Suprapubic skin (tissue), 4 donors: ENCODE measurements at regions not wholly inside any gene's neighbourhood (a gene's known extent, or its start where the extent isn't known, plus 50 kb on each side); places are given as distances from the start of the nearest gene placed in this dataset.

Source experiments
- DNase-seq, 2 donors: peaks; one replicate each; pipeline ENCODE4 v3.0.0-alpha.2; 2019; ENCODE audit warnings: low spot score in 2 of 2
- H3K27ac ChIP-seq: fragments of 200-600 bp; sonication (generic); one replicate; pipeline ENCODE4 v1.5.1; 2019
- H3K27me3 ChIP-seq: fragments of 200-600 bp; sonication (generic); one replicate; pipeline ENCODE4 v1.5.1; 2019
- H3K36me3 ChIP-seq: fragments of 200-600 bp; sonication (generic); one replicate; pipeline ENCODE4 v1.5.1; 2019
- H3K4me1 ChIP-seq: fragments of 200-600 bp; sonication (generic); one replicate; pipeline ENCODE4 v1.5.1; 2019
- H3K4me3 ChIP-seq: fragments of 200-600 bp; sonication (generic); one replicate; pipeline ENCODE4 v1.5.1; 2019; ENCODE audit warnings: mild to moderate bottlenecking
- H3K9me3 ChIP-seq: fragments of 200-600 bp; sonication (generic); one replicate; pipeline ENCODE4 v1.5.1; 2019
- EP300 ChIP-seq: sonication (generic); formaldehyde crosslinking; IDR thresholded peaks from one replicate; pipeline ENCODE4 v1.6.1; 2017; ENCODE audit warnings: antibody characterized with exemption
- POLR2A ChIP-seq, 2 donors: fragments of 450-650 bp; IDR thresholded peaks; one replicate each; pipeline ENCODE4 v1.6.1; 2017; ENCODE audit warnings: antibody characterized with exemption in 2 of 2, mild to moderate bottlenecking in 2 of 2, moderate library complexity in 2 of 2
- POLR2AphosphoS5 ChIP-seq, 3 donors: sonication (generic); formaldehyde crosslinking; IDR thresholded peaks; one replicate each; pipeline ENCODE4 v1.6.1; 2017; ENCODE audit warnings: antibody characterized with exemption in 3 of 3
- WGBS: methylation state at CpG from one replicate; pipeline ENCODE4 v1.1.5; 2018; 5-methylcytosine and 5-hydroxymethylcytosine counted together
- TF ChIP-seq, protein P1 (sequence below), 2 donors: fragments of 200-600 bp in 1 of 2; fragments of 450-650 bp in 1 of 2; sonication (generic) in 1 of 2; IDR thresholded peaks; one replicate each; pipeline ENCODE4 v1.5.1; 2016 to 2019; ENCODE audit warnings: antibody characterized with exemption in 2 of 2, mild to moderate bottlenecking in 1 of 2, moderate library complexity in 1 of 2

DNA sequence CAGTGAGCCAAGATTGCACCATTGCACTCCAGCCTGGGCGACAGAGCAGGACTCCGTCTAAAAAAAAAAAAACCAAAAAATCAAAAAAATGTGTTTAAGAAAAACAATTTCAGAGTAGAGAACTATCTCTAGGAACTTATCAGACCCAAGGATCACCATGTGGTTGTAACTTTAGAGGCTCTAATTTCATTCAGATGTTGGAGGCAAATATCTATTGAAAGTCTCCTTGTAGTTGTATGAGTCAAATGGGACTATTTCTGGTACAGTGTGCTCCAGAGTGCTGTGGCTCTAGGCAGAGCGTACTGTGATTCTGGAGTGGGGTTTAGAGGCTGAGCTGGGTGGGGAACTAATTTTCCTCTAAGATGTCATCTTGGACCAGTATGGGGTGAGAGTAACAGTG lies 398.7 kb downstream of the SHQ1 start:
- no peaks in the 10 kb centered on the region for H3K27me3 ChIP-seq
- no peak overlapping the region for H3K27ac ChIP-seq
- H3K4me3 ChIP-seq, result no peak overlapping the region
- TF ChIP-seq, protein P1, sequence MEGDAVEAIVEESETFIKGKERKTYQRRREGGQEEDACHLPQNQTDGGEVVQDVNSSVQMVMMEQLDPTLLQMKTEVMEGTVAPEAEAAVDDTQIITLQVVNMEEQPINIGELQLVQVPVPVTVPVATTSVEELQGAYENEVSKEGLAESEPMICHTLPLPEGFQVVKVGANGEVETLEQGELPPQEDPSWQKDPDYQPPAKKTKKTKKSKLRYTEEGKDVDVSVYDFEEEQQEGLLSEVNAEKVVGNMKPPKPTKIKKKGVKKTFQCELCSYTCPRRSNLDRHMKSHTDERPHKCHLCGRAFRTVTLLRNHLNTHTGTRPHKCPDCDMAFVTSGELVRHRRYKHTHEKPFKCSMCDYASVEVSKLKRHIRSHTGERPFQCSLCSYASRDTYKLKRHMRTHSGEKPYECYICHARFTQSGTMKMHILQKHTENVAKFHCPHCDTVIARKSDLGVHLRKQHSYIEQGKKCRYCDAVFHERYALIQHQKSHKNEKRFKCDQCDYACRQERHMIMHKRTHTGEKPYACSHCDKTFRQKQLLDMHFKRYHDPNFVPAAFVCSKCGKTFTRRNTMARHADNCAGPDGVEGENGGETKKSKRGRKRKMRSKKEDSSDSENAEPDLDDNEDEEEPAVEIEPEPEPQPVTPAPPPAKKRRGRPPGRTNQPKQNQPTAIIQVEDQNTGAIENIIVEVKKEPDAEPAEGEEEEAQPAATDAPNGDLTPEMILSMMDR (IDR thresholded peaks at IDR 0.05), result no peak
- TF ChIP-seq POLR2AphosphoS5 (IDR thresholded peaks at IDR 0.05) (no peak), EP300 (no peak), POLR2A (IDR thresholded peaks at IDR 0.05) (no peak)
- DNase-seq, result no peak
- 74% methylated on average over 3 of the region's 3 CpGs for WGBS
- H3K9me3 ChIP-seq, result no peaks in the 10 kb centered on the region
- no peaks in the 10 kb centered on the region for H3K36me3 ChIP-seq
- H3K4me1 ChIP-seq, result peaks cover 21% of the 10 kb centered on the region

DNA sequence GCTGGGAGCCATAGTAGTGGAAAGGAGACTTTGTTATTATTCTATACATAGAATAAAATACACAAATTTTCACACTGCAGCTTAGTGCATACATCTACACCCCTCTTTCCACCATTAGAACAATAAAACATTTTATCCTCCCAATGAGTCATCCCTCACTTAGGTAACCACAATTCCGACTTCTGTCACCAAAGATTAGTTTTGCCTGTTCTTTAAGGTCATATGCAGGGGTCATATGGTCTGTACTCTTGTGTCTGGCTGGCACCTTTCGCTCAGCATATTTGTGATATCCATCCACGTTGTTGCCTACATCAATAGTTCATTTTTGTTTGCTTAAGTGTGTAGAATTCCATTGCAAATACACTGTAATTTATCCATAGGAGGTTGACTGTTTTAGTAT lies 399.4 kb downstream of the SHQ1 start:
- no peaks in the 10 kb centered on the region for H3K27me3 ChIP-seq
- no peaks in the 10 kb centered on the region for H3K9me3 ChIP-seq
- WGBS, result 76% methylated on average over 3 of the region's 3 CpGs
- H3K4me1 ChIP-seq, result peaks cover 27% of the 10 kb centered on the region
- no peak overlapping the region for H3K4me3 ChIP-seq
- no peak for DNase-seq
- no peak overlapping the region for H3K27ac ChIP-seq
- no peak for TF ChIP-seq POLR2A (IDR thresholded peaks at IDR 0.05)
- TF ChIP-seq, protein P1 (IDR thresholded peaks at IDR 0.05), result no peak
- TF ChIP-seq EP300, result no peak
- no peak for TF ChIP-seq POLR2AphosphoS5 (IDR thresholded peaks at IDR 0.05)
- H3K36me3 ChIP-seq, result no peaks in the 10 kb centered on the region

GRCh38 chr3:72448375-72448823 lies 399.8 kb downstream of the SHQ1 start:
- Histone ChIP-seq H3K27me3 (no peaks in the 10 kb centered on the region), H3K27ac (no peak overlapping the region), H3K36me3 (no peaks in the 10 kb centered on the region), H3K9me3 (no peaks in the 10 kb centered on the region), H3K4me1 (peaks cover 31% of the 10 kb centered on the region), H3K4me3 (no peak overlapping the region)
- WGBS, result 90% methylated on average over 8 of the region's 8 CpGs
- DNase-seq, result no peak
- TF ChIP-seq POLR2A (IDR thresholded peaks at IDR 0.05) (no peak), EP300 (no peak), POLR2AphosphoS5 (IDR thresholded peaks at IDR 0.05) (no peak)
- TF ChIP-seq, protein P1 (IDR thresholded peaks at IDR 0.05), result no peak

DNA sequence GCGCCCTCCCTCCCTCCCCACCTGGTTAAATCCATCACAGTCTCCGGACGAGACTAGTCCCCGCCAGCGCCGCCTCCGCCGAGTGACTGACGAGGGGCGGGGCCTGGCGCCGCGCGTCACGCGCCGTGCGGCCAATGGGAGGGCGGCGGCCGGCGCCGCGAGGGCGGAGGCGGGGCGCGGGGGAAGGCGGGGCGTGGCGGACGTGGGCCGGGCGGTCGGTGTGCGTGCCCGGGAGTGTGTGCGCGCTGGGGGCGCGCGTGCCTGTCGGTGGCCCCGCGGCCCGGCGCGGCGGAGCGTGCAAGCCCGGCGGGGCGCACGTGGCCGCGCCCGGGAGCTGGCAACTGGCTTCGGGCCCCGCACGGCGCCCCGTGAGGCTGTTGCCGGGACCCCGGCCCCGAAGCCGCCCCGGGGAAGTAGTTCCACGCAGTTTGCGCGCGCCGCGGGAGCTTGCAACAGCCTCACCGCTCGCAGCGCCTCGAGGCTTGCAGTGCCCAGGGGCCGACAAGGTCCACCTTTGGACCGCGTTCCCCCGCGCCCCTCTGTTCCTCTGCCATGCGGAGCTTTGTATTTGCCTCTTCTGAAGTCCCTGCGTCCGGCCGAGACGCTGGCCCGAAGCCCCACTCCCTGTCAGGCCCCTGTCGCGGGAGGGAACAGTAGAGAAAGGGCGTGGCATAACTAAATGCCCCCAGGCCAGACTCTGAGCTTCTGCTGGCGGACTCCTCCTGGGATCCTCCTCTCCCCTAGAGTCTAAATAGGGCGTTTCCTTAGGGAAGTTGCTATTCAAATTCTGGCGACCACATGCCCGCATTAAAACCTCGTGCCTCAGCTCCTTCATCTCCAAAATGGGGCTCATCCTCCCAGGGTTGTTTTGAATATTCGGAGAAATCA lies 400.9 kb downstream of the SHQ1 start:
- Histone ChIP-seq H3K27me3 (no peaks in the 10 kb centered on the region), H3K27ac (peak overlapping the region; percentile 93), H3K9me3 (no peaks in the 10 kb centered on the region), H3K36me3 (no peaks in the 10 kb centered on the region), H3K4me1 (peaks cover 32% of the 10 kb centered on the region), H3K4me3 (peak overlapping the region; percentile 94)
- no peak for TF ChIP-seq POLR2A (IDR thresholded peaks at IDR 0.05)
- TF ChIP-seq EP300, result no peak
- no peak for TF ChIP-seq POLR2AphosphoS5 (IDR thresholded peaks at IDR 0.05)
- TF ChIP-seq, protein P1 (IDR thresholded peaks at IDR 0.05), result no peak
- 8% methylated on average over 39 of the region's 97 CpGs for WGBS
- peak; percentile 92 to 93 for DNase-seq

DNA sequence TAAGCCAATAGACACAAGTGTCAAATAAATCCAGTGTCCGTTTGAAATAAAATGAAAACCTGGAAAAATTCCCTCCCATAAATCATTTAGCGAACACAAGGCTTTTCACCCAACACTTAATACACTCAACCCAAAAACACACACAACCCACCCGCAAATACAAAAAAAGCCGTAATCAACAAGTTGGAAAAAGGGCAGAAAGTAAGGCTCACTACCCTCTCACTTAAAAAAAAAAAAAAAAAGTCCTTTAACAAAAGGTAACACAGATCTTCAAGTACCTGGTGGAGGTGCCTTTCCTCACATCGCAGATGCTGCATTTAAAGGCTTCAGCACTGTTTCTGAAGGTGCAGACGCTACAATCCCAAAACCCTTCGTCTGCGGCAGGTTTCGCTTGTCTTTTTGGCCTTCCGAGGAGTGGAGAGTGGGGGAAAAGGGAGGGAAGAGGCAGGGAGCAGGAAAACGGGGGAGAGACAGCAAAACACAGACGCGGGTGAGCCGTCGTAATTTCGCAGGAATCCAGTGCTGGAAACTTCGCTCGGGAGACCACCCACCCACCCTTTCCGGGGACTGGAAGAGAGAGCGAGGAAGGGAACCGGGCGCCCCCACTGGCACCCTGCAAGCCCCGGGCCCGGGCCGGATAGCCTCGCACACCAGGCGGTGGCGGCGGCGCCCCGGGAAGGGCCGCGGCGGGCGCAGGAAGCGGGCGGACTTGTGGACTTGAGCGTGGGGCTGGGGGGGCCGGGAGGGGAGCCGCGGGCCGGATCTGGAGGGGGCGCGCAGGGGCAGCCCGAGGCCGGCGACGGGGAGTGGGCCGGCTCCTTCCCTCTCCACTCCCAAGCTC lies 401.8 kb downstream of the SHQ1 start, which contains the start of gene RYBP:
TSS of gene RYBP (minus strand) at position 404 of the 841 bp plus-strand sequence.
- Histone ChIP-seq H3K4me1 (peaks cover 32% of the 10 kb centered on the region), H3K4me3 (peak within 1 kb of the TSS; percentile 94), H3K27ac (peak within 1 kb of the TSS; percentile 93), H3K27me3 (no peaks in the 10 kb centered on the region), H3K9me3 (no peaks in the 10 kb centered on the region), H3K36me3 (no peaks in the 10 kb centered on the region)
- no peak for TF ChIP-seq EP300
- peak in 1 of 2 donors; percentile 10 for TF ChIP-seq POLR2A (IDR thresholded peaks at IDR 0.05)
- peak in 1 of 2 donors; percentile 84 for DNase-seq
- WGBS, result under 1% methylated on average over 19 of the region's 49 CpGs
